NCI-H128 (cell line): ENCODE measurements at regions not wholly inside any gene's neighbourhood (a gene's known extent, or its start where the extent isn't known, plus 50 kb on each side); places are given as distances from the start of the nearest gene placed in this dataset.

Experiments
- DNase-seq: peaks from one replicate; lab custom pipeline; 2025; ENCODE audit not compliant: unreplicated experiment; lab: John Stamatoyannopoulos, UW

- no peak for DNase-seq
Measured at GRCh38 chr7:97601931-97602457, 129.9 kb upstream of the TAC1 start.

- DNase-seq, result no peak
Measured at GRCh38 chr7:97620495-97620894, 111.4 kb upstream of the TAC1 start.

GRCh38 chr7:97623333-97623732, 108.6 kb upstream of the TAC1 start:
- no peak for DNase-seq

DNA sequence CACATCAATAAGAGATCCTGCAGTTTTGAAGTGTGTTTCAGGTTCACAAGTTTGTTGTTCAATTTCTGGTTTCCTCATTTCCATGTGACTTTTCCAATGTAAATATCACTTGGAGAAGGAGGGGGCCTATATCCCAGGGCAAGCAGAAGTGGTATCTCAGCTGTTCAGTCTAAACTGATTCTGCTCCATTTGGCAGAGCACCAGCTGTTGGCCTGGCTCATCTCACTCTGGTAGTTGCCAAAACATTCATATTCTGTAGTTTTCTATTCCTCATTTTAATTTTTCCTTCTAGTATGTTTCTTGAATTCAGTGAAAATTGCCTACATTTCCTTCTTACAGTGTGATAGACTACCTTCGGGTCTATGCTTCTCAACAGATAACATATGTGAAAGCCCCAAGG, 101.8 kb upstream of the TAC1 start:
- DNase-seq, result no peak

GRCh38 chr7:97635622-97636021, 96.3 kb upstream of the TAC1 start:
- DNase-seq, result no peak

- no peak for DNase-seq
Measured at GRCh38 chr7:97639036-97639435, 92.8 kb upstream of the TAC1 start.

GRCh38 chr7:97659363-97660045, 72.4 kb upstream of the TAC1 start:
- DNase-seq, result no peak

GRCh38 chr7:97667359-97667758, 64.5 kb upstream of the TAC1 start:
- DNase-seq, result no peak

GRCh38 chr7:97671571-97671970, 60.3 kb upstream of the TAC1 start:
- DNase-seq, result no peak

DNA sequence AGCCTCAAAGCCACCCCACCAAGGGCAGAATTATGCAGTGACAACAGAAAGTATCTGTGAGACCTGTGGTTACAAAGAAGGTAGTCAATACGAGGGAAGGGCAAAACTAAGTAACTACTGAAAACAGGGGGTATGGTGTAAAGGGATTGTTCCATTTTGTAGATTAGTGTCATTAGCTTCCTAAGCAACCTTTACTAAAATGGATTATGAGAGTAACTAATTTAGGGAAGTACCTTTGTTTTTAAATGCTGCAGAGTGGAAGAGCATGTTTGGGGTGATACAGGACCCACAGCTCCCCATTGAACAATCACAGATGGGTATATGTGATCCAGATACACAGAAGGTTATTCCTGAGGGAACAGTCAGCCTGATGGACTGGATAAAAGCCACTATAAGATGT, 51.3 kb upstream of the TAC1 start:
- no peak for DNase-seq
